T-helper 2 cell treated with Interferon-gamma antibody and Interleukin-4, amounts not matched to agents 100 ng/mL and 5 ng/mL, for 36 hours (primary cell): ENCODE measurements at regions not wholly inside any gene's neighbourhood (a gene's known extent, or its start where the extent isn't known, plus 50 kb on each side); places are given as distances from the start of the nearest gene placed in this dataset.

Source experiments
- intact Hi-C: fragments of 100-400 bp; cut with micrococcal nuclease; formaldehyde crosslinking; loops from one replicate; pipeline ENCODE4 v1.15.1; 2023

DNA sequence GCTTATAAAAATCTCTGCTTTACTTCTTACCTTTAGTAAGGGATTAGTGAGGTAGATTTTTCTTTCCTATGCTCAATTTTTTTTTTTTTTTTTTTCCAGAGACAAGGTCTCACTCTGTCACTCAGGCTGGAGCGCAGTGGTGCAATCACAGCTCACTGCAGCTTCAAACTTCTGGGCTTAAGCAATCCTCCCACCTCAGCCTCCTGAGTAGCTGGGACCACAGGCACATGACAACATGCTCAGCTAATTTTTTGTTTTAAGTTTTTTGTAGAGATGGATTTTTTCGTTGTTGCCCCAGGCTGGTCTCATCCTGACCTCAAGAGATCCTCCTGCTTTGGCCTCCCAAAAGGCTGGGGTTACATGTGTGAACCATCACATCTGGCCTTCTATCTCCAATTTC is 58.9 kb upstream of the RREB1 start:
- intact Hi-C loops: no loop called here

GRCh38 chr6:7050004-7050403 is 57.8 kb upstream of the RREB1 start:
- intact Hi-C loops: no loop called here

DNA sequence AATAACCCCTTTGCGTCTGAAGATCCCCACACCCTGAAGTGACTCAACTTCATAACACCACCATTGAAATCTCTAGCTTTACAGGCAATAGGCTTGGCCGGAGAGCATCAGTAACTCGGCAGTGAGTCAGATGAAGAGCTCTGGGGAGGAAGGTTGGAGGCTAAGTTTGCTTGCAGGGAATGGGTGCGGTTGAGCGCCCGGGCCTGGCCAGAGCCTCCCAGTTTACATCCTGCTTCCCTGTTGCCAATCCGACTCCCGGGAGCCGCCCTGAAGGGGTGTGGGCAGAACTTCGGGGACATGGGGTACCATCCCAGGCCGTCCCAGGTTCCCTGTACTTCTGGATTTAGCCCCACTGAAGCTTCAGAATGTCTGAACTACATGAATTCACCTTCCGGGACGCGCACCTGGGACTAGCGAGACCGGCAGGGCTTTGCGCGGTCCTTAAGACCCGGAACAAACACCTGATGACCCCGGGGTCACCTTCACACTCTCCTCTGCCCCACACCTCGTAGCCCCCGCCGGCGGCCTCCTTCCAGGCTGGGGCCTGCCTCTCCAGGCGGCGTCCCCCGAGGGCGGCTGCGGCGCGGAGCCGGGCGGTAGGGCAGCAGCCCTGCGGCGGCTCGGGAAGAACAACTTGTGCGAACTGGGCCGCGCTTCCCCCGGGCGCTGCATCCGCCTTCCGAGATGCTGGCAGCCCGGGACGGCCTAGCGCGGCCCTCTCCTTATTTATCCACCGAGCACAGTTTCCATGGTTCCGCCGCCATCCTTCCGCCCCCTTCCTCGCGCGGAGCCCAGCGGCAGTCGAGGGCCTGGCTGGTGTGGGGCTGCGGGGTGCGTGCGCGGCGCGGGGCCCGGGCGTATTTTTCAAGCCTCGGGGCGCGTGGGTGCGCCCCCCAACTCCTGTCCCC is 56.6 kb upstream of the RREB1 start:
- intact Hi-C loops: no loop called here

DNA sequence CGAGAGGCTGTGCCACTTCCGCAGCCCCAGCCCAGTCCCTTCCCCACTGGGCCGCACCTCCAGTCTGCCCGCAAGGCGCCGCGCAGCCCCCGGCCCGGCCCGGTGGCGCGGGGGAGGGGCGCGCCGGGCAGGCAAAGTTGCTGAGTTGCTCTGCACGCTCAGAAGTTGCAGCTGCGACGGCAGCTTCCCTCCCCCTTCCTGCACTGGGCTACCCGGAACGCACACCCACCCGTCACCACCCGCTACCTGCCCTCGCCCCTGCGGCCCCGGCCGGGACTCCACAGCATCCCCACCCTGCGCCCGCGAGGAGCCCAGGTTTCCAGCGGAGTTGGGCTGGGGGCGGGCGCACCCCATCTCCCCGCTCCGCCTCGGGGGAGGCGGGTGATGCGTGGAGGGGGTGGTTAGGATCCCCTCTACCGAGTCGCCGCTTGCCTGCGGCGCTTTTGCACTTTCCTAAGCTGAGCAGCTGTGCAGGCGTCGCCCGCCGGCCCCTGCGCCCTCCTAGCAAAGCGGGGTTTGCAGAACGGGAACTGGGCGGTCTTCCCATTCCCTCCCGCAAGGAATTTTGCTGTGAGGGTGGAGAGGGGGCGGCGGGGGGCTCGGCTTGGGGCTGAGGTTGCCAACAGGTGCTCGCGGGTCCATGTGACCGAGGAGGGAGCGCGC is 55.9 kb upstream of the RREB1 start:
- intact Hi-C loops: no loop called here

GRCh38 chr6:7052443-7053011 is 55.2 kb upstream of the RREB1 start:
- intact Hi-C loops: no loop called here

GRCh38 chr6:7053125-7053774 is 54.5 kb upstream of the RREB1 start:
- intact Hi-C loops: no loop called here
